RWPE2 (cell line): ENCODE measurements at regions not wholly inside any gene's neighbourhood (a gene's known extent, or its start where the extent isn't known, plus 50 kb on each side); places are given as distances from the start of the nearest gene placed in this dataset.

Source experiments
- ATAC-seq: fragments of 200-7000 bp; cut with Tn5 transposase; 3 replicates; pipeline ENCODE4 v1.9.1; 2021; ENCODE audit warnings: low read depth
- DNase-seq: peaks from one replicate; pipeline ENCODE4 v3.0.0-alpha.2; 2020; ENCODE audit warnings: low spot score
- H3K27ac ChIP-seq: fragments of 450-650 bp; 2 replicates; pipeline ENCODE4 v1.5.1; 2017; ENCODE audit warnings: mild to moderate bottlenecking; ENCODE audit not compliant: poor library complexity, severe bottlenecking
- H3K27me3 ChIP-seq: fragments of 250-450 bp; sonication (Bioruptor Pico); 2 replicates; pipeline ENCODE4 v1.5.1; 2021; ENCODE audit warnings: mild to moderate bottlenecking, moderate library complexity; ENCODE audit not compliant: insufficient read depth, poor library complexity, severe bottlenecking
- H3K36me3 ChIP-seq: fragments of 250-450 bp; sonication (Bioruptor Pico); 2 replicates; pipeline ENCODE4 v1.5.1; 2020; ENCODE audit warnings: low read depth, mild to moderate bottlenecking, moderate library complexity
- H3K4me1 ChIP-seq: fragments of 250-450 bp; sonication (Bioruptor Pico); 2 replicates; pipeline ENCODE4 v1.5.1; 2021; ENCODE audit warnings: mild to moderate bottlenecking, moderate library complexity; ENCODE audit not compliant: insufficient read depth, poor library complexity, severe bottlenecking
- H3K4me3 ChIP-seq: fragments of 250-450 bp; sonication (Bioruptor Pico); 2 replicates; pipeline ENCODE4 v1.5.1; 2021; ENCODE audit warnings: mild to moderate bottlenecking, moderate library complexity; ENCODE audit not compliant: severe bottlenecking
- H3K9me3 ChIP-seq: fragments of 250-450 bp; sonication (Bioruptor Pico); 2 replicates; pipeline ENCODE4 v1.5.1; 2021; ENCODE audit warnings: mild to moderate bottlenecking, moderate library complexity; ENCODE audit not compliant: severe bottlenecking
- CTCF ChIP-seq: fragments of 450-650 bp; IDR thresholded peaks from one replicate; pipeline ENCODE4 v1.5.1; 2017; ENCODE audit warnings: mild to moderate bottlenecking, moderate library complexity; ENCODE audit not compliant: poor library complexity, severe bottlenecking

- no peak for DNase-seq
- Histone ChIP-seq H3K27me3 (no peaks in the 10 kb centered on the region), H3K4me3 (no peak overlapping the region), H3K36me3 (no peaks in the 10 kb centered on the region), H3K4me1 (no peaks in the 10 kb centered on the region), H3K27ac (no peak overlapping the region), H3K9me3 (no peaks in the 10 kb centered on the region)
- TF ChIP-seq CTCF: no peak
- ATAC-seq: no peak
These were observed 58.6 kb upstream of the NTPCR start for GRCh38 chr1:232891656-232892317.

GRCh38 chr1:232893481-232894313, 56.7 kb upstream of the NTPCR start:
- Histone ChIP-seq H3K4me3 (no peak overlapping the region), H3K9me3 (no peaks in the 10 kb centered on the region), H3K27ac (no peak overlapping the region), H3K4me1 (no peaks in the 10 kb centered on the region), H3K36me3 (no peaks in the 10 kb centered on the region), H3K27me3 (no peaks in the 10 kb centered on the region)
- no peak for TF ChIP-seq CTCF
- ATAC-seq (no peak), DNase-seq (no peak)

- H3K4me1 ChIP-seq: no peaks in the 10 kb centered on the region
- ATAC-seq: no peak
- H3K27ac ChIP-seq: no peak overlapping the region
- no peak overlapping the region for H3K4me3 ChIP-seq
- H3K36me3 ChIP-seq: no peaks in the 10 kb centered on the region
- no peak for DNase-seq
- H3K9me3 ChIP-seq: no peaks in the 10 kb centered on the region
- no peaks in the 10 kb centered on the region for H3K27me3 ChIP-seq
- TF ChIP-seq CTCF: no peak
These were observed 56.0 kb upstream of the NTPCR start for GRCh38 chr1:232894436-232894835.

- H3K27me3 ChIP-seq: no peaks in the 10 kb centered on the region
- H3K4me3 ChIP-seq: no peak overlapping the region
- no peaks in the 10 kb centered on the region for H3K9me3 ChIP-seq
- DNase-seq: no peak
- H3K36me3 ChIP-seq: no peaks in the 10 kb centered on the region
- no peak overlapping the region for H3K27ac ChIP-seq
- no peak for TF ChIP-seq CTCF
- no peak for ATAC-seq
- no peaks in the 10 kb centered on the region for H3K4me1 ChIP-seq
These were observed 52.4 kb upstream of the NTPCR start for GRCh38 chr1:232897949-232898465.

GRCh38 chr1:232899268-232899667, 51.1 kb upstream of the NTPCR start:
- DNase-seq (no peak), ATAC-seq (no peak)
- TF ChIP-seq CTCF: no peak
- Histone ChIP-seq H3K4me3 (no peak overlapping the region), H3K27ac (no peak overlapping the region), H3K9me3 (no peaks in the 10 kb centered on the region), H3K27me3 (no peaks in the 10 kb centered on the region), H3K4me1 (no peaks in the 10 kb centered on the region), H3K36me3 (no peaks in the 10 kb centered on the region)
